MV-4-11 (cell line): ENCODE measurements at regions not wholly inside any gene's neighbourhood (a gene's known extent, or its start where the extent isn't known, plus 50 kb on each side); places are given as distances from the start of the nearest gene placed in this dataset.

ENCODE experiments used
- DNase-seq: peaks from one replicate; lab custom pipeline; 2025; lab: John Stamatoyannopoulos, UW

- DNase-seq: no peak
Observed at GRCh38 chr4:24287096-24287495, 297.3 kb downstream of the DHX15 start.

GRCh38 chr4:24285759-24286158, 298.6 kb downstream of the DHX15 start:
- DNase-seq: no peak

GRCh38 chr4:24282446-24282845, 301.9 kb downstream of the DHX15 start:
- DNase-seq: no peak

- no peak for DNase-seq
Observed at GRCh38 chr4:24279911-24280375, 304.4 kb downstream of the DHX15 start.

GRCh38 chr4:24279469-24279868, 304.9 kb downstream of the DHX15 start:
- no peak for DNase-seq

DNA sequence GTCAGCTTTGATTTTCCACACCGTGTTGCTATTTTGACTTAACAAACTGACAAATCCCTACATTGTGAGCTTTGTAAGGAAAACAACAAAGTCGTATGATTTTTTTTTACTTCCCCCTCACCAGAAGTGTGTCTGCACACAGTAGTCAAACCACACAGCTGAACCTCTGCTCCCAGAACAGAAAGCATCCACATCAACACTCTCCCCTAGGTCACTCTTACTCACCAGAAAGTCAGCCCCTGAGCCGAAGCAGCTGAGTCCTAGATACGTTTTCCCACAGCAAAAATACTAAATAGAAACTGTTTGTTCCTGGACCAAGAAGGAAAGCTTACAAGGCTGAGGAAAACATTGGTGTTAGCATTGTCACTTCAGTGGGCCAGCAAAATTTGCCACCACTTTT, 305.7 kb downstream of the DHX15 start:
- DNase-seq: no peak

- DNase-seq: no peak
Observed at GRCh38 chr4:24274381-24274941, 309.9 kb downstream of the DHX15 start.

GRCh38 chr4:24273136-24273535, 311.2 kb downstream of the DHX15 start:
- DNase-seq: no peak

DNA sequence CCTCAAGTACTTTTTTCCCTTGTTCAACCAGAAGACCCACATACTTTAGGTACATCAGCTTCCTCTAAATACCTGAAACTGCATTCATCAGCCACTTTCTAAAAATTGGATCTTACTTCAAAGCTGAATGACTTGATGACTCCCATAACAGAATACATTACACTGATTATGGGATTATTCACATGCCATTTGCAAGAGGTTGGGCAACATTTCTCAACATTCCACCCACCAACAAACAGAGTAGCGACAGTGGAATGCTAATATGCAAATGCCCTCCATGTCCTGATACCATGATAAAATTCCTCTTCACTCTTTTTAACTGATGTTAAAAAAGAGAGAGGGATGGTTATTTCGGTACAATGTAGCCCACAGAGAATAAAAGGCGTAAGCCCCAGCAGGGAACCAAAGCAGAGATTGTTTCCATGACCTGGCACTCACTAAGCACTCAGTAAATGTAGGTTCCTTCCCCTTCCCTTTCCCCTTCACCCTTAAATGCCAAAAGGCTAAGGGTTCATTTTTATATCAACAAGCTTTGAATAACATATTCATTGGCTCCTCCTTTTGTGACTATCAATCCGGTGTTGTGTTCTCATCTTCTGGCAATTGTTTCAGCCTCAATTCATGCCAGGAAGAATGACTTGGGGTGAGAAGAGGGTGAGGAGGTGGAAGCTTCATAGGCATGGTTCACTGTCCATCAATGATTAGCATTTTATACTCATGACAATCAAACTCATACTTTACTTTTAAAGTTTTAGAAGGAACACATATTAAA, 317.2 kb downstream of the DHX15 start:
- no peak for DNase-seq

DNA sequence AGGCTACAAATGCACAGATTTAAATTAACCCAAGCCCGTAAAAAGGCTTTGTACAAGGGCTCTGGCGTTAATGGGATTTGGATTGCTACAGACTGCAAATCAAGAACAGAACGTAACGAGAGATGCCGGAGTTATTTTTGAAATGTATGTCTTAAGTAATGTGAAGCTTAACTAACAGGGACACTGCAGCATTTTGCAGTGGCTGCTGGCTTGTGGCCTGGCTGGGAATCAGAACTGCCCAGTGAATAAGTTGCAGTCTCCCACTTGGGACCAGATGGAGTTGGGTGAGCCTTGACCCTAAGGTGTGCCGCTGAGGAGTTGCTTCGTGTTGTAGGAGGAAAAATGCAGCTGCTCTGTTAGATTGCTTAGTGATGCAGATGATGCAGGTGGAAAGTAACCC, 318.4 kb downstream of the DHX15 start:
- no peak for DNase-seq

GRCh38 chr4:24262616-24263015, 321.7 kb downstream of the DHX15 start:
- DNase-seq: no peak

DNA sequence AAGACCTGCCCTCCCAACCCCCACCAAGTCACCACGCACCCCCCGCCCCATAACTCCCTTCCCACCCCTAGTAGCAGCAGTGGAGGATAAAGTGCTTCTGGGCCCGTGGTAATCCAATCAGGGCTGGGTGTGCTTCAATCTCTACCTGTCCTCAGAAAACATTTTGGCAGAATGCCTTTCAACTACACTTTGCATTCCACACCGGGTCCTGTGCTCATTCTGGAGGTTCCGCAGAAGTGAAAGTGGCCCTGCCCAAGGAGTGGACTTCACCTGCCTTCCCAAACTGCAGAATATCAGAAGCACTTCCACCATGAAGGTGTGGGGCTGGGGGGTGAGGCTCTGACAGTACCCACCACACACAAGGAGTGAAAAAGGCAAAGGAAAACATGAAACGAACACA, 322.3 kb downstream of the DHX15 start:
- no peak for DNase-seq

DNA sequence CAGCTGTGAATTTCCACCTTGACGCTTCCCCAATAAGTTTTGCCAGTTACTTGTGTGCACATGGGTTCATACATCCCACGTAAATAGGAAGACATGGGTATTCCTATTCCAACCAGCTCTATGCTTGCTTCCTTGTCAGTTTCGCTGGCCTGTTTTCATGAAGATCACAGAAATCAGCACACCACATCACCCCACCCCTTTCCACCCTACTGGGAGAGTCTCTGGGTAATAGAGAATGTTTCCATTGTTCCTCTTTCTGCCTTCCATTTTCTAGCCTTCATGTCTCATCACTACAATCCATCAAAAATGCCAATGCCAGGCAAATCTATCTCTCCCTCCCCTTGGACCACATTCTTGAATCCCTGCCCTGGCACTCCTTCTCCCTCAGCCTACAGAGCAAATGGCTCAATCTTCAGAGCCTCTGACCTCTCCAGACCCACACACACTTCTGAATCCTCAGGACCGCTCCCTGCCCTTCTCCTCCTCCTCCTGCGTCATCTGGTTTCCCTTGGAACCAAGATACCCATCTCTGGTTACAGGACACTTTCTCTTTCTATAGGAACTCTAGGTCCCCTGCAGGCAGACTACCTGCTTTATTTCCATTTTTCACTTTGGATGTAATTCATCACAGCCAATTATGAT, 323.3 kb downstream of the DHX15 start:
- peak; percentile 11 for DNase-seq

DNA sequence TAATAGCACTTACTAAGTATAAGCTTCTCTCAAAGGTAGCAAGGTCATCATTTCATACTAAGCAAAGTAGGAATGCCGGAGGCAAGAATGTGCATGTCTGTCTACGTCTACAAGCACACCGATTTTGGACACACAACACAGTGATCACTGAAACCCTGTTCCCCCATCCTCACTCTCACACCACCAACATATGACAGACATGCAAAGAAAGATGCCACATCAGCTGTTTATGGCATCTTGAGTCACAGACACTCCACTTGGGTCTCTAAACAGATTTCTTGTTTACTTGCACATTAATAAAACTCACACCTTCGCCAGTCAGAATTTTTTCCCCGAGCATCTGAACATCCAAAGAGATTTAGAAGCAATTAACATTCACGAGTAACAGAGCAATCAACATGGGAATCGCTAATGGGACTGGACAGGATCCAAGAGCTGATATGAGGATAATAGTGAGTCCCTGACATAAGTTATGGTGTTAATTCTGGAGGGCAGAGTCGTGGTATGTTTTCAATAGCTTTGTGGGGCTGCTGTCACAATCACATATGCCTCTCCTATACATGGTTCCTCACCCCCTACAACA, 324.1 kb downstream of the DHX15 start:
- DNase-seq: no peak

- DNase-seq: no peak
Observed at GRCh38 chr4:24256547-24256946, 327.8 kb downstream of the DHX15 start.

GRCh38 chr4:24256066-24256465, 328.3 kb downstream of the DHX15 start:
- no peak for DNase-seq

DNA sequence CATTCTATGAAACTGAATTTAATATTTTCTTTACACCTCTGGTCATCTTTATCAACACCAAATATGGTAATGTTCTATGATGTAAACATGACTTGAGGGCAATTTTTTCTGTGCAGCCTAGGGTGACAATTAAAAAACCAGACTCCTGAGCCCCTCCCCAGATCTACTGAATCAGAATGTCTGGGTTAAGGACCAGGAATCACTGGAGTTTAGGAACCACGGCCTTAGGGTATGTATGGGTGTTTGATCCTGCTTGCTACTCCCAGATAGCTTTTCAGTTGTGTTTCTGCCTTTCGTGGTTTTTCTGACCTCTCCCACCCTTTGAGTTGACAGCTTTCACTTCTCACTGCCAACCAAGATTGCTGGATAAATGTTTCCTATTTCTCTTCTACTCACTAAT, 332.2 kb downstream of the DHX15 start:
- DNase-seq: peak; percentile 65

DNA sequence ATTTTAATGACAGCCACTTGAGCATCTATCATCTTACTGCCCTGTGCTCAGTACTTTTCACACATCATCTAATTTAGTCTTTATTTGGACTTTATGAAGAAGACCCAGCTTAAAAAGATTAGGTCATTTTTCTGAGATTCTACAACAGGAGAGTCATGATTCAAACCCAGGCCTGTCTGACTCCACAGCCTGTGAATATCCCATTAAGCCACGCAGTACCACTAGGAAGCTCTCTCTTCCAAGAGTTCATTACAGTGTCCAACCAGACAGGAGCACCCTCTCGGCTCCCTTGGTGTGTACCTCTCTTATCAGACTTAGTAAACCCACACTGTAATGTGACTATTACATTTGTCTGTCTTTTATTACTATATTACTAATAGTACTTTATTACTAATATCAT, 332.8 kb downstream of the DHX15 start:
- no peak for DNase-seq

- no peak for DNase-seq
Observed at GRCh38 chr4:24249972-24250371, 334.4 kb downstream of the DHX15 start.

DNA sequence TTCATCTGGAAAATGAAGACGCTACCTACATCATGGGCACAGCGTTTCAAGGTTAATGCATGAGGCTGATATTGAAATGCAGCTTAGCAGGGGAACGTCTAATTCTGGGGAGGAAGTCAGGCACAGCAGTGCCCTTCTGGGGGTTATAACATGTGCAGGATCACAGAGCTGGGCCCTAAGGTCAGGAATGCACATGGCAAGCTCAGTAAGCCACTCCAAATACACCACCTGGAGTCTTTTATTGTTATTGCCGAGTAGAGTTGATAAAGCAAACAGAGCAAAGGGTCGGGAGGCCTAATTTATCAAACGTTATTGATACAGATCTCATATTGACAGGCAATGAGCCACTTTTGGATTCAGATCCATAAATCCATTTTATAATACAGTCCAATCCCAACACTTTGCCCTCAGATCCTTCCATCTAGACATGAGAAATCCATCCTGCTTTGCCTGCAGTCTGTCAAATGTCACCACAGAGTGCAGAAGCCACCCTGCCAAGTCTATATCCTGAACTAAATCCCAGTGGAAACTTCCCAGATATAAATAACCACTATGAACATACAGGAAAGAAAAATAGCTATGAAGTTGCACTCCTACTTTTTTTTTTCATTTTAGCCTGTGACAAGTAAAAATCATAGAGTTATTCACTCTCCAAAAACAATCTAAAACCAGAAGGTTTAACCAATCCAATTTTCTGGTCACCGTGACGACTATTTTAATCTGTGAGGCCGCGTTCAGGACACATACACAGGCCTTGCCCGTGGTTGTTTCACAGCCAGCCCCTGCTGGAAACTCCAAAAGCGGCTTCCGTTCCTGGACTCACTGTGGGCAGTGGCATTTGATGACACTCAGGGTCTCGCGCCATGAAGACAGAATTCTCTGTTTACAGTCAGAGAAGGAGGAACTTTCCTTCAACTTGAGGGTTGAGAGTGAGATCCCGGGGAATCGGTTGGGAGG, 335.4 kb downstream of the DHX15 start:
- DNase-seq: no peak

- no peak for DNase-seq
Observed at GRCh38 chr4:24245491-24245820, 338.9 kb downstream of the DHX15 start.
